ENCODE measurements at regions not wholly inside any gene's neighbourhood (a gene's known extent, or its start where the extent isn't known, plus 50 kb on each side); places are given as distances from the start of the nearest gene placed in this dataset.
"Not testable (repeated sequence)": the region's sequence is repeated elsewhere in the genome, so short reads cannot be mapped to it uniquely, and the experiment has no call there.

DNA sequence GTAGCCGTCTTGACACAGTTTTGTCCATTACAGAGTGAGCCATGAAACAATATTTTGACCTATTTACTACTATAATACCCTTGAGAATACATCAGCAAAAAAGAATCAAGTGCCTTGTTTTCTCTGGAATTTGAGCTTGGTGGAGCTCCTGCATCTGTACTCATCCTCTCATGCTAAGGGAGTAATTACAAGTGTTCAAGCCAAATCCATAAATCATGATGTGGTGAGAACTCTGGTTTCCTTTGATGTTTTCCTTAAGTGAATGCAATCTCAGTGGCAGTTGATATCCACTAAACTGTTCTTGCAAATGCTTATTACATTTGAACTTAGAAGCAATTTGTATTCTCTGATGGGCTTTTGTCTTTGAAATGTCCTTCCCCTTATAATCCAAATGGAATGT lies 824.6 kb upstream of the TMPRSS15 start:
- TF ChIP-seq JUND (IDR thresholded peaks at IDR 0.05; ENCODE audit: low read depth): no peak
- DNase-seq (ENCODE audit: low read depth in 1 of 2, low spot score in 1 of 2): no peak
- in situ Hi-C loops (cut with HindIII; ENCODE audit: low pct_unique_long_range_greater_than_20kb, low sequenced_read_pairs): no loop called here

DNA sequence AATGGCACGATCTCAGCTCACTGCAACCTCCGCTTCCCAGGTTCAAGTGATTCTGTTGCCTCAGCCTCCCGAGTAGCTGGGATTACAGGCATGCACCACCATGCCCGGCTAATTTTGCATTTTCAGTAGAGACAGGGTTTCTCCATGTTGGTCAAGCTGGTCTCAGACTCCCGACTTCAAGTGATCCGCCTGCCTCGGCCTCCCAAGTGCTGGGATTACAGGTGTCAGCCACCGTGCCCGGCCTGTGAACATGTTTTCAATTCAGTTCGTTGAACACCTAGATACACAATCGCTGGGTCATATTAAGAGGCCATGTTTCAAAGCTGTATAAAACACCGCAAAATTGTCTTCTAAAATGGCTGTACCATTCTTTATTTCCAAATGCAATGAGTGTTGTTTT lies 830.3 kb upstream of the TMPRSS15 start:
- DNase-seq (ENCODE audit: low read depth in 1 of 2, low spot score in 1 of 2); in situ Hi-C loops (cut with HindIII; ENCODE audit: low pct_unique_long_range_greater_than_20kb, low sequenced_read_pairs): not testable (repeated sequence)

DNA sequence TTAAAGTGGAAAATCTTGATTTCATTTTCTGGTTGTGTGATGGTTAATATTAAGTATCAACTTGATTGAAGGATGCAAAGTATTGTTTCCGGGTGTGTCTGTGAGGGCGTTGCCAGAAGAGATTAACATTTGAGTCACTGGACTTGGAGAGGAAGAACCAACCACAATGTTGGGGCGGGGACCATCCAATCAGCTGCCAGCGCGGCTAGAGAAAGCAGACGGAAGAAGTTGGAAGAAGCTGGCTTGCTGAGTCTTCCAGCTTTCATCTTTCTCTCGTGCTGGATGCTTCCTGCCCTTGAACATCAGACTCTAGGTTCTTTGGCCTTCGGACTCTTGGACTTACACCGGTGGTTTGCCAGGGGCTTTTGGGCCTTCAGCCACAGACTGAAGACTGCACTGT lies 832.6 kb upstream of the TMPRSS15 start:
- in situ Hi-C loops (cut with HindIII; ENCODE audit: low pct_unique_long_range_greater_than_20kb, low sequenced_read_pairs): no loop called here
- DNase-seq (ENCODE audit: low read depth in 1 of 2, low spot score in 1 of 2): peak in 1 of 2 experiments; percentile 9
- TF ChIP-seq JUND (IDR thresholded peaks at IDR 0.05; ENCODE audit: low read depth): no peak

DNA sequence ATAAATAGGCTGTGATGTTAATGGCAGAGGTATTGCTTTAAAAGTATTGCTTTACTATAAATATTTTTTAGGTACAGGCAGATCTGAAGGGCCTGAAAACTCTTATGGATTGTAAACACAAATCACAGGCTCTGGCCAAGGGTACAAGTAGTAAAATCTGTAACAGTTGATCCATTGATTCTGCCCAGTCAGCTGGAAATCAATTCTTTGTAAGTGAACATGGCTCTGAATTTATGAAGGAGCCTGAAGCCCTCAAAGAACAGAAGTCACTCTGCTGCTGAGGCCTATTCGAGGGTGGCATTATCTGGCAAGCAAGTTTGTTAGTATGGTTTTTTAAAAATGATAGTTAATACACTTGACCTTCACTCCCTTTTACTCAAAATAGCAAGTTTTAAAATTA lies 834.0 kb upstream of the TMPRSS15 start:
- in situ Hi-C loops (cut with HindIII; ENCODE audit: low pct_unique_long_range_greater_than_20kb, low sequenced_read_pairs): no loop called here
- TF ChIP-seq JUND (IDR thresholded peaks at IDR 0.05; ENCODE audit: low read depth): no peak
- no peak for DNase-seq (ENCODE audit: low read depth in 1 of 2, low spot score in 1 of 2)

DNA sequence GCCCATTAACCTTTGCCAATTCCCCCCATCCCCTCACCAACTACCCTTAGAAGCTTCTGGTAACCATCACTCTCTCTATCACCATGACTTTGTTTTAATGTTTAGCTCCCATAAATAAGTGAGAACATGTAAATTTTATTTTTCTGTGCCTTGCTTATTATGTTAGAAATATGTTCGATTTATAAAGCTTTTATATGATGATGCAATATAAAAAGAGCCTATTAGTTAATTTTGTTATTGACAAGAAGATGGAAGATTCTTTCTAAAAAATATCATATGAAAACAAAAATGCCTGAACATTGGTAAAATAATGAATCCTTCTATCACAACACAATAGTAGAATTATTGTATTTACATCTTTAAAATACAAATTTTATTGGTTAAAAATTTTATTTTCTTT lies 836.1 kb upstream of the TMPRSS15 start:
- no peak for DNase-seq (ENCODE audit: low read depth in 1 of 2, low spot score in 1 of 2)
- TF ChIP-seq JUND (IDR thresholded peaks at IDR 0.05; ENCODE audit: low read depth): no peak
- in situ Hi-C loops (cut with HindIII; ENCODE audit: low pct_unique_long_range_greater_than_20kb, low sequenced_read_pairs): no loop called here

DNA sequence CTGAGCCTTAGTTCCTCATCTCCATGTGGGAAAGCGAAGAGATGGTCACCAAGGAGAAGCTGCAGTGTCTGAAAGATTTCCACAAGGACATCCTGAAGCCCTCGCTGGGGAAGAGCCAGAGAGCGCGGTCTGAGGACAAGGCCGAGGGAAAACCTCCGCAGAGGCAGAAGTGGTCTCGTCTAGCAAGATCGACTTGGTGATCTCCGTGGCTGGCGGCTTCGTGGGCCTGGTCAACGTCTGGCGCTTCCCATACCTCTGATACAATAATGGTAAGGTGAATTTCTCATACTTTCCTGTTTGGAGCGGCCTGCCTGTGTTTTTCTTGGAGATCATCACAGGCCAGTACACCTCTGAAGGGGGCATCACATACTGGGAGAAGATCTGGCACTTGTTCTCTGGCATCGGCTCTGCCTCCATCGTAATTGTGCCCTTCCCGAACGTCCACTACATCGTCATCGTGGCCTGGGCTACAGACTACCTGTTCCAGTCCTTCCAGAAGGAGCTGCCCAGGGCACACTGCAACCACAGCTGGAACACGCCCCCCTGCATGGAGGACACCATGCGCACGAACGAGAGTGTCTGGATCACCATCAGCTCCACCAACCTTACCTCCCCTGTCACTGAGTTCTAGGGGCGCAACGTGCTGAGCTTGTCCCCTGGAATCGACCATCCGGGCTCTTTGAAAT lies 841.1 kb upstream of the TMPRSS15 start:
- no peak for TF ChIP-seq JUND (IDR thresholded peaks at IDR 0.05; ENCODE audit: low read depth)
- in situ Hi-C loops (cut with HindIII; ENCODE audit: low pct_unique_long_range_greater_than_20kb, low sequenced_read_pairs): no loop called here
- no peak for DNase-seq (ENCODE audit: low read depth in 1 of 2, low spot score in 1 of 2)

DNA sequence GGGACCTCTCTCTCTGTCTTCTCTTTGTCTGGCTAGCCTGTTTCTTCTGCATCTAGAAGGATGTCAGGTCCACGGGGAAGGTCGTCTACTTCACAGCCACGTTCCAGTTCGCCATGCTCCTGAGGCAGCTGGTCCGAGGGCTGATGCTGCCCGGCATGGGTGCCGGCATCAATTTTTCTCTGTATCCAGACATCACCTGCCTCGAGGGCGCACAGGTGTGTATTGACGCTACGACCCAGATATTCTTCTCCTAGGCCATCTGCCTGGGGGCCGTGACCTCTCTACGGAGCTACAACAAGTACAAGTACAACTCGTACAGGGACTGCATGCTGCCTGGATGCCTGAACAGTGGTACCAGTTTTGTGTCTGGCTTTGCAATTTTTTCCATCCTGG lies 841.6 kb upstream of the TMPRSS15 start:
- DNase-seq (ENCODE audit: low read depth in 1 of 2, low spot score in 1 of 2): no peak
- no peak for TF ChIP-seq JUND (IDR thresholded peaks at IDR 0.05; ENCODE audit: low read depth)
- in situ Hi-C loops (cut with HindIII; ENCODE audit: low pct_unique_long_range_greater_than_20kb, low sequenced_read_pairs): no loop called here

DNA sequence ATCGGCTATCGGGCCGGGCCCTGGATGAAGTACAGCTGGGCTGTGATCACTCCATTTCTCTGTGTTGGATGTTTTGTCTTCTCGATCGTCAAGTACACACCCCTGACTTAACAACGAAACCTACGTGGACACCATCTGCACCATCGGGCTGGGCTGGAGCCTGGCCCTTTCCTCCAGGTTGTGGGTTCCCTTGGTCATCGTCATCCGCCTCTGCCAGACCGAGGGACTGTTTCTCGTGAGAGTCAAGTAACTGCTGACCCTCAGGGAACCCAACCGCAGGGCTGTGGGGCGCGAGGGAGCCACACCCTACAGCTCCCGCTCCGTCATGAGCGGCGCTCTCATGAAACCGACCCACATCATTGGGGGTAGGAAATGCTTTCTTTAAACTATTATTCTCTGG lies 842.4 kb upstream of the TMPRSS15 start:
- in situ Hi-C loops (cut with HindIII; ENCODE audit: low pct_unique_long_range_greater_than_20kb, low sequenced_read_pairs): no loop called here
- no peak for DNase-seq (ENCODE audit: low read depth in 1 of 2, low spot score in 1 of 2)
- TF ChIP-seq JUND (IDR thresholded peaks at IDR 0.05; ENCODE audit: low read depth): no peak

DNA sequence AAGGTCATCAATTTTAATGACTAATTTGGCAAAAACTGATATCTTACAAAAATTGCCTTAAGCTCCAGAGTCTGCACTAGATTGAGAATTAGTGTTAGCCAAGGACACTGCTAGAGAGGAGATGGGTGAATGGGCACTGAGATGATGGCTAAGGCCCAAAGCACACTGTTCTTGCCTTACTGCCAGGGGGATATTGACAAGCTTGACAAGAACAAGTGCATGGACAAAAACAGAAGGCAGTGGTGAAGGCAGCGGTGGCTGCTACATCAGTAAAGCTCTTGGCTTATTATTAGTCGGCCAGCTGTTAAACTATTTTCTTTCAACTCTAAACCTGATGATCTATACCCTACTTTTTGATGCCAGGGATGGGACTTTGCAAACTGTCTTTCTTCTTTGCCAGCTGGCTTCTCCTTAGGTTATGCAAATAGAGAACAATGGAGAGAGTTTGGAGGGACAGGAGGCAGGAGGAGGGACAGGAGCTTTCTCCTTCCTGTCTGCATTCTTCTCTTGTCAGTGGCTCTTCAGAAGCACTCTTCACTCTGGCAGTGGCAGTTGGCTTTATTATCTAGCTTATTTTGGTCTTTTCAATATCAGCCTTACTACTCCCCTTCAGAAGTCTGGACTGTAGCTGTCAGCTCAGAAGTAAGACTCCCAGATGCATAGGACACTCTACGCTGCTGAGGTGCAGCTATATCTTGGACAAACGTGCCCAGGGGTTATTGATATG lies 853.5 kb upstream of the TMPRSS15 start:
- no peak for DNase-seq (ENCODE audit: low read depth in 1 of 2, low spot score in 1 of 2)
- TF ChIP-seq JUND (IDR thresholded peaks at IDR 0.05; ENCODE audit: low read depth): no peak
- in situ Hi-C loops (cut with HindIII; ENCODE audit: low pct_unique_long_range_greater_than_20kb, low sequenced_read_pairs): no loop called here

DNA sequence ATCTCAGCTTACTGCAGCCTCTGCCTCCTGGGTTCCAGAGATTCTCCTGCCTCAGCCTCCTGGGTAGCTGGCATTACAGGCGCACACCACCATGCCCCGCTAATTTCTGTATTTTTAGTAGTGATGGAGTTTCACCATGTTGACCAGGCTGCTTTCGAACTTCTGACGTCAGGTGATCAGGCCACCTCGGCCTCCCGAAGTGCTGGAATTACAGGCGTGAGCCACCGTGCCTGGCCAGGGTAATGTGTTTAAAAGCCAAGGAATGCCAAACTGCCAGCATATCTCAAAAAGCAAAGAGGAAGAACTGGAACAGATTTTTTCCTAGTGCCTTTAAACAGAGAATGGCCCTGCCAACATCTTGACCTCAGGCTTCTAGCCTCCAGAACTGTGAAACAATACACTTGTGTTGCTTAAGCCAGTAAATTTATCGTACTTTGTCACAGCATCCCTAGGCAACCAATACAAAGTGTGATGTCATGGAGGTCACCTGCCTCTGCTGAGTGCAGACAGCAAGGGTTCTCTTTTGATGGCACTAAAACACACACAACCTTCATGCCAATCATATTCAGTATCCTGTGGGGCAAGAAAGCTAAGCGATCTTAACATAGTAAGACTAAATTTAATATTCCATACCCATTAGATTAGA lies 858.3 kb upstream of the TMPRSS15 start:
- no peak for DNase-seq (ENCODE audit: low read depth in 1 of 2, low spot score in 1 of 2)
- TF ChIP-seq JUND (IDR thresholded peaks at IDR 0.05; ENCODE audit: low read depth): no peak
- in situ Hi-C loops (cut with HindIII; ENCODE audit: low pct_unique_long_range_greater_than_20kb, low sequenced_read_pairs): no loop called here

DNA sequence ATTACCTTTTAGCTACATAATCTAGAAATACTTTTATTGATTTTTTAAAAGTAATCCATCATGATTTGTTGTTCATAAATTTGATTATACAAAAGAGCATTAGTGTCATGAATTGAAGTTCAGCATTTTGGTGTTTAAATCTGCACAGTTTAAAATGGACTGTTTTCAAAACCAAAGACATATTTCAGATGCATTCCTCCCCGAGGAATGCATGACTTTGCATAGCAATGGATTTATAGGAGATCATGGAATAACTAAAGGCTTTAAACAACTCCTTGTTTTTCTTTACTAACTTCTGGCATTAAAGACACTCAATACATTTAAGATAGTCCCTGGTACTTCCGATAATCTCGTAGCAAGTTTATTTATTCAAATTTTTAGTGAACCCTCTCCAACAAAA lies 863.1 kb upstream of the TMPRSS15 start:
- in situ Hi-C loops (cut with HindIII; ENCODE audit: low pct_unique_long_range_greater_than_20kb, low sequenced_read_pairs): no loop called here

DNA sequence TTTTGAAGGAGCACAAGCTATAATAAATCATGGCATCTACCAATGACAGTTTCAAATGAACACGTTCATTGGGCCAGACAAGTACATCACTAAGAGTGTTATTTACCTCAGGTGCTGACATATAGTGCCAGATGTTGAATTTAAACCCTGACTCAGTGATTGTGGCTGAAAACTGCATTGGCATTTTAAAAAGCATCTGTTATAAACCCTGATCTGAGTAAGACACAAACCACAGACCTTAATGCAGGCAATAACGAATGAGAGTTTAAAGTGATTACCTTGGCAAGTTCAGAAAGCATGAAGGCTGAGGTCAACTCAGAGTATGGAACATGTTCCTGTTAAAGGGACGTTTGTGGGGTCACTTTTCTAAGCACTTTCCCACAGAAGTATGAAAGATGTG lies 865.1 kb upstream of the TMPRSS15 start:
- DNase-seq (ENCODE audit: low read depth in 1 of 2, low spot score in 1 of 2): no peak
- in situ Hi-C loops (cut with HindIII; ENCODE audit: low pct_unique_long_range_greater_than_20kb, low sequenced_read_pairs): no loop called here
- TF ChIP-seq JUND (IDR thresholded peaks at IDR 0.05; ENCODE audit: low read depth): no peak

More for the DNA sequence above, 863.1 kb upstream of the TMPRSS15 start:
- DNase-seq (ENCODE audit: low read depth in 1 of 2, low spot score in 1 of 2): no peak
- TF ChIP-seq JUND (IDR thresholded peaks at IDR 0.05; ENCODE audit: low read depth): no peak

DNA sequence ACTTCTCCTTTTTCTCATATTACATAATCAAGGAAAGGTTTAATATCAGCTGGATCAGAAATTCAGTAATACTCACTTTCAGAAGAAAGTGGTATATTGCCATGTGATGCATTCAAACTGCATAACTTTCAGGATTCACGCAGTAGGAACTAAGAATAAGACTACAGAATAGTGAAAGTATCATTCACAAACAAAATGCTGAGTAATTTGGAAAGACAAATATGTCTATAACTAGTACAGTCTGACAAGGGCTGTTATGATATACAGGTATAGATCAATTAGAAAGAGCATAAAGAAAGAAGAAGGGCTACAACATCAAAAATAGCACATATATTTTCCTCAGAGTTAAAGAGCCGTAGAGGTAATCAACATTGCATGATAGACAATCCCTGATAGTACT lies 871.5 kb upstream of the TMPRSS15 start:
- in situ Hi-C loops (cut with HindIII; ENCODE audit: low pct_unique_long_range_greater_than_20kb, low sequenced_read_pairs): no loop called here
- TF ChIP-seq JUND (IDR thresholded peaks at IDR 0.05; ENCODE audit: low read depth): no peak
- DNase-seq (ENCODE audit: low read depth in 1 of 2, low spot score in 1 of 2): no peak
